Uterus (tissue), 3 donors: ENCODE measurements at regions not wholly inside any gene's neighbourhood (a gene's known extent, or its start where the extent isn't known, plus 50 kb on each side); places are given as distances from the start of the nearest gene placed in this dataset.

Experiments
- DNase-seq, 2 donors: peaks; one replicate each; pipeline ENCODE4 v3.0.0-alpha.2; 2019 to 2020
- H3K27ac ChIP-seq, 2 donors: fragments of 200-600 bp; sonication (generic); 1 replicate in 1 of 2; 2 replicates in 1 of 2; pipeline ENCODE4 v1.5.1; 2016 to 2018
- H3K27me3 ChIP-seq, 2 donors: fragments of 200-600 bp; sonication (generic); one replicate each; pipeline ENCODE4 v1.5.1; 2018 to 2019; ENCODE audit warnings: control low read depth in 1 of 2
- H3K36me3 ChIP-seq, 2 donors: fragments of 200-600 bp; sonication (generic); one replicate each; pipeline ENCODE4 v1.5.1; 2019; ENCODE audit warnings: control low read depth in 1 of 2
- H3K4me1 ChIP-seq, 2 donors: fragments of 200-600 bp; sonication (generic); one replicate each; pipeline ENCODE4 v1.5.1; 2018 to 2019; ENCODE audit warnings: control low read depth in 1 of 2
- H3K4me3 ChIP-seq, 2 donors: fragments of 200-600 bp; sonication (generic); 1 replicate in 1 of 2; 2 replicates in 1 of 2; pipeline ENCODE4 v1.5.1; 2018 to 2019; ENCODE audit warnings: mild to moderate bottlenecking in 1 of 2
- H3K9me3 ChIP-seq, 2 donors: fragments of 200-600 bp; sonication (generic); one replicate each; pipeline ENCODE4 v1.5.1; 2019; ENCODE audit warnings: control low read depth in 1 of 2
- CTCF ChIP-seq, 4 experiments: fragments of 200-600 bp in 2 of 4; fragments of 450-650 bp in 2 of 4; sonication (generic) in 2 of 4; IDR thresholded peaks; one replicate each; pipeline ENCODE4 v1.5.1; 2016 to 2019; ENCODE audit warnings: antibody characterized with exemption in 4 of 4, mild to moderate bottlenecking in 2 of 4, moderate library complexity in 1 of 4
- POLR2A ChIP-seq, 2 donors: fragments of 450-650 bp; IDR thresholded peaks; one replicate each; pipeline ENCODE4 v1.6.1; 2016; ENCODE audit warnings: antibody characterized with exemption in 2 of 2, mild to moderate bottlenecking in 1 of 2, moderate library complexity in 1 of 2
- intact Hi-C: fragments of 100-400 bp; cut with DNase I; formaldehyde crosslinking; loops from one replicate; pipeline ENCODE4 v1.15.1; 2023; ENCODE audit warnings: low total_unique reads
- donor health status: DM: yes; HTN: yes; CAD: no.

- Histone ChIP-seq H3K27ac (no peak overlapping the region), H3K4me1 (no peaks in the 10 kb centered on the region), H3K4me3 (no peak overlapping the region), H3K9me3 (no peaks in the 10 kb centered on the region), H3K27me3 (no peaks in the 10 kb centered on the region), H3K36me3 (no peaks in the 10 kb centered on the region)
- DNase-seq = no peak
- intact Hi-C loops = no loop called here
- TF ChIP-seq CTCF (IDR thresholded peaks at IDR 0.05) (no peak), POLR2A (IDR thresholded peaks at IDR 0.05) (no peak)
These were observed 107.1 kb upstream of the FZD8 start for GRCh38 chr10:35749230-35749629.

- H3K4me3 ChIP-seq = no peak overlapping the region
- H3K4me1 ChIP-seq = no peaks in the 10 kb centered on the region
- H3K27ac ChIP-seq = no peak overlapping the region
- H3K27me3 ChIP-seq = no peaks in the 10 kb centered on the region
- no peaks in the 10 kb centered on the region for H3K36me3 ChIP-seq
- TF ChIP-seq CTCF (IDR thresholded peaks at IDR 0.05) (no peak), POLR2A (IDR thresholded peaks at IDR 0.05) (no peak)
- no peak for DNase-seq
- intact Hi-C loops = no loop called here
- H3K9me3 ChIP-seq = no peaks in the 10 kb centered on the region
These were observed 103.7 kb upstream of the FZD8 start for GRCh38 chr10:35745617-35746403.

- Histone ChIP-seq H3K9me3 (no peaks in the 10 kb centered on the region), H3K4me3 (no peak overlapping the region), H3K4me1 (no peaks in the 10 kb centered on the region), H3K27me3 (no peaks in the 10 kb centered on the region), H3K27ac (no peak overlapping the region), H3K36me3 (no peaks in the 10 kb centered on the region)
- intact Hi-C loops = no loop called here
- no peak for DNase-seq
- TF ChIP-seq POLR2A (IDR thresholded peaks at IDR 0.05) (no peak), CTCF (IDR thresholded peaks at IDR 0.05) (no peak)
These were observed 101.8 kb upstream of the FZD8 start for GRCh38 chr10:35743851-35744250.

GRCh38 chr10:35743351-35743750, 101.3 kb upstream of the FZD8 start:
- Histone ChIP-seq H3K27me3 (no peaks in the 10 kb centered on the region), H3K27ac (no peak overlapping the region), H3K4me1 (no peaks in the 10 kb centered on the region), H3K36me3 (no peaks in the 10 kb centered on the region), H3K4me3 (no peak overlapping the region), H3K9me3 (no peaks in the 10 kb centered on the region)
- TF ChIP-seq POLR2A (IDR thresholded peaks at IDR 0.05) = no peak
- TF ChIP-seq CTCF (IDR thresholded peaks at IDR 0.05) = no peak
- intact Hi-C loops = no loop called here
- no peak for DNase-seq

- no peak for DNase-seq
- no peak overlapping the region for H3K27ac ChIP-seq
These were observed 97.9 kb upstream of the FZD8 start for GRCh38 chr10:35739998-35740397.

More at GRCh38 chr10:35739998-35740397, 97.9 kb upstream of the FZD8 start:
- no peak overlapping the region for H3K4me3 ChIP-seq
- H3K4me1 ChIP-seq = no peaks in the 10 kb centered on the region
- no peaks in the 10 kb centered on the region for H3K36me3 ChIP-seq
- TF ChIP-seq POLR2A (IDR thresholded peaks at IDR 0.05) = no peak
- no peak for TF ChIP-seq CTCF (IDR thresholded peaks at IDR 0.05)
- no peaks in the 10 kb centered on the region for H3K27me3 ChIP-seq
- intact Hi-C loops = no loop called here
- H3K9me3 ChIP-seq = no peaks in the 10 kb centered on the region
